ENCODE measurements at regions not wholly inside any gene's neighbourhood (a gene's known extent, or its start where the extent isn't known, plus 50 kb on each side); places are given as distances from the start of the nearest gene placed in this dataset.

DNA sequence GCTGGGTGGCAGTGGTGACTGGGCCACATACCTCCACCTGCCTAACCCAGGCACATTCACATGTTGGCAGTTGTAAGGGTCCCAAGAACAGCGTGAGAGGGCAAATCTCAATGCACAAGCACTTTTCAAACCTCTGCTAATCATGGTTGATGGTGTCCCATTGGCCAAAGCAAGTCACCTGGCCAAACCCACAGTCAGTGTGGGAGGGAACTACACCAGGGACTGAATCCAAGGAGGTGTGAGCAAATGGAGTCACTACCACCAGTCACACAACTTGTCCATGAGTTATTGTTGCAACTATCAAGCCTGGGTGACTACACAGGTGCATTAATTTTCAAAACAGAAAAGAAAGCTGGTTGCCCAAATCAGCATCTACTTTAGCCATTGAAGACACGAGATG is 260.1 kb downstream of the BCOR start:
- Histone ChIP-seq H4K20me1 (ENCODE audit: control insufficient read depth, insufficient read depth, low read depth, low read length) (no peaks in the 10 kb centered on the region), H3K9me3 (ENCODE audit: control insufficient read depth, insufficient read depth, low read length) (no peaks in the 10 kb centered on the region), H3K36me3 (ENCODE audit: control insufficient read depth, low read length) (no peaks in the 10 kb centered on the region), H3K27me3 (ENCODE audit: control insufficient read depth, low read length) (peaks cover 3% of the 10 kb centered on the region; the same call in 1 of the 2 replicates), H3K27ac (ENCODE audit: low read depth, low read length) (no peak overlapping the region), H3K4me3 (ENCODE audit: low read length) (no peak overlapping the region), H3K4me2 (ENCODE audit: low read length) (no peak overlapping the region), H3K79me2 (ENCODE audit: control insufficient read depth, low read length) (no peaks in the 10 kb centered on the region), H3K9me2 (replicated peaks; ENCODE audit: control insufficient read depth, low read length) (no peaks in the 10 kb centered on the region), H3K4me1 (ENCODE audit: control insufficient read depth, low read length) (no peaks in the 10 kb centered on the region), H3F3A (ENCODE audit: control insufficient read depth, insufficient read depth) (no peaks in the 10 kb centered on the region)
- TF ChIP-seq, protein P1, sequence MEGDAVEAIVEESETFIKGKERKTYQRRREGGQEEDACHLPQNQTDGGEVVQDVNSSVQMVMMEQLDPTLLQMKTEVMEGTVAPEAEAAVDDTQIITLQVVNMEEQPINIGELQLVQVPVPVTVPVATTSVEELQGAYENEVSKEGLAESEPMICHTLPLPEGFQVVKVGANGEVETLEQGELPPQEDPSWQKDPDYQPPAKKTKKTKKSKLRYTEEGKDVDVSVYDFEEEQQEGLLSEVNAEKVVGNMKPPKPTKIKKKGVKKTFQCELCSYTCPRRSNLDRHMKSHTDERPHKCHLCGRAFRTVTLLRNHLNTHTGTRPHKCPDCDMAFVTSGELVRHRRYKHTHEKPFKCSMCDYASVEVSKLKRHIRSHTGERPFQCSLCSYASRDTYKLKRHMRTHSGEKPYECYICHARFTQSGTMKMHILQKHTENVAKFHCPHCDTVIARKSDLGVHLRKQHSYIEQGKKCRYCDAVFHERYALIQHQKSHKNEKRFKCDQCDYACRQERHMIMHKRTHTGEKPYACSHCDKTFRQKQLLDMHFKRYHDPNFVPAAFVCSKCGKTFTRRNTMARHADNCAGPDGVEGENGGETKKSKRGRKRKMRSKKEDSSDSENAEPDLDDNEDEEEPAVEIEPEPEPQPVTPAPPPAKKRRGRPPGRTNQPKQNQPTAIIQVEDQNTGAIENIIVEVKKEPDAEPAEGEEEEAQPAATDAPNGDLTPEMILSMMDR (IDR thresholded peaks at IDR 0.05; ENCODE audit: low read depth, low read length, poor library complexity, severe bottlenecking) = no peak
- TF ChIP-seq EZH2phosphoT487 (IDR thresholded peaks at IDR 0.05; ENCODE audit: borderline replicate concordance, low read length) = no peak

DNA sequence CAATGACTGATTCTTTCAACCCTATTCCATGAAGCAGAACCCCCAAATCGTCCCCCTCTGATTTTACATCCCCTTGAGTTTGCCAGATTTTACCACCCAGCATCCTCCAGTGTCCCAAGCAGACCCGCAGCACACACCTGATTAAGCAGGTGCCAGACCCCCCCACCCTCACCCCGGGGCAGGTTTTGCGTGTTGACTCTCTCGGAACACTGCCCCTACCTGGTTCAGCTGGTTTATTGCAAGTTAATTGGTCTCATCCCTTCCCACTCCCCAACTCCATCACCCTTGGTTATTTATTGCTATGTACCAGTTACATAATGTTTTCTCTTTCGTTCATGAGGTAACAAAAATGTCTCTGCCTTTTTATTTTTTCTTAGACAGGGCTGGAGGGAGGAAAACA is 258.4 kb downstream of the BCOR start:
- no peaks in the 10 kb centered on the region for H3K79me2 ChIP-seq (ENCODE audit: control insufficient read depth, low read length)
- no peaks in the 10 kb centered on the region for H3K4me1 ChIP-seq (ENCODE audit: control insufficient read depth, low read length)
- H3K4me2 ChIP-seq (ENCODE audit: low read length) = no peak overlapping the region
- H3K9me3 ChIP-seq (ENCODE audit: control insufficient read depth, insufficient read depth, low read length) = no peaks in the 10 kb centered on the region
- TF ChIP-seq, protein P1 (IDR thresholded peaks at IDR 0.05; ENCODE audit: low read depth, low read length, poor library complexity, severe bottlenecking) = no peak
- no peak for TF ChIP-seq EZH2phosphoT487 (IDR thresholded peaks at IDR 0.05; ENCODE audit: borderline replicate concordance, low read length)
- H3K27ac ChIP-seq (ENCODE audit: low read depth, low read length) = no peak overlapping the region
- H3K4me3 ChIP-seq (ENCODE audit: low read length) = no peak overlapping the region
- H3K36me3 ChIP-seq (ENCODE audit: control insufficient read depth, low read length) = no peaks in the 10 kb centered on the region
- no peaks in the 10 kb centered on the region for H4K20me1 ChIP-seq (ENCODE audit: control insufficient read depth, insufficient read depth, low read depth, low read length)
- peaks cover 3% of the 10 kb centered on the region; the same call in 1 of the 2 replicates for H3K27me3 ChIP-seq (ENCODE audit: control insufficient read depth, low read length)
- no peaks in the 10 kb centered on the region for H3K9me2 ChIP-seq (replicated peaks; ENCODE audit: control insufficient read depth, low read length)
- no peaks in the 10 kb centered on the region for H3F3A ChIP-seq (ENCODE audit: control insufficient read depth, insufficient read depth)

- Histone ChIP-seq H3F3A (ENCODE audit: control insufficient read depth, insufficient read depth) (no peaks in the 10 kb centered on the region), H3K4me1 (ENCODE audit: control insufficient read depth, low read length) (no peaks in the 10 kb centered on the region), H3K27me3 (ENCODE audit: control insufficient read depth, low read length) (peaks cover 3% of the 10 kb centered on the region; the same call in 1 of the 2 replicates), H3K9me2 (replicated peaks; ENCODE audit: control insufficient read depth, low read length) (no peaks in the 10 kb centered on the region), H4K20me1 (ENCODE audit: control insufficient read depth, insufficient read depth, low read depth, low read length) (no peaks in the 10 kb centered on the region), H3K9me3 (ENCODE audit: control insufficient read depth, insufficient read depth, low read length) (no peaks in the 10 kb centered on the region), H3K4me3 (ENCODE audit: low read length) (no peak overlapping the region), H3K27ac (ENCODE audit: low read depth, low read length) (no peak overlapping the region), H3K79me2 (ENCODE audit: control insufficient read depth, low read length) (no peaks in the 10 kb centered on the region), H3K36me3 (ENCODE audit: control insufficient read depth, low read length) (no peaks in the 10 kb centered on the region), H3K4me2 (ENCODE audit: low read length) (no peak overlapping the region)
- TF ChIP-seq, protein P1 (IDR thresholded peaks at IDR 0.05; ENCODE audit: low read depth, low read length, poor library complexity, severe bottlenecking) = no peak
- TF ChIP-seq EZH2phosphoT487 (IDR thresholded peaks at IDR 0.05; ENCODE audit: borderline replicate concordance, low read length) = no peak
Observed at GRCh38 chrX:39840133-39840532, 257.6 kb downstream of the BCOR start.

All from DOHH2 (cell line).